OCI-LY7 (cell line): ENCODE measurements at regions not wholly inside any gene's neighbourhood (a gene's known extent, or its start where the extent isn't known, plus 50 kb on each side); places are given as distances from the start of the nearest gene placed in this dataset.

Source experiments
- BruUV-seq: library from RNA; stranded (reverse); fragments of 400-500 nt; replicated peaks from 2 replicates; lab custom pipeline; 2021; lab: Mats Ljungman, UMichigan
- CTCF ChIA-PET: fragments of 300-600 bp; sonication (Branson Sonifier 250); formaldehyde crosslinking; loops from one replicate; lab custom pipeline; 2022; ENCODE audit warnings: antibody characterized with exemption; ENCODE audit not compliant: unreplicated experiment; lab: Charles Lee
- POLR2A ChIA-PET: fragments of 300-600 bp; sonication (Branson Sonifier 250); formaldehyde crosslinking; loops from one replicate; lab custom pipeline; 2022; ENCODE audit warnings: antibody characterized with exemption; lab: Charles Lee
- DNase-seq: peaks from one replicate; pipeline ENCODE4 v3.0.0-alpha.2; 2015; ENCODE audit warnings: low spot score
- H2AFZ ChIP-seq: fragments of 200-600 bp; sonication (generic), shearing (Covaris generic); 2 replicates; pipeline ENCODE4 v1.6.1; 2014; ENCODE audit warnings: mild to moderate bottlenecking, antibody characterized with exemption, low read length, moderate library complexity
- H3K27ac ChIP-seq: fragments of 200-600 bp; sonication (generic); 2 replicates; pipeline ENCODE4 v1.5.1; 2014; ENCODE audit warnings: mixed run types, low read depth, mild to moderate bottlenecking, moderate library complexity, low read length, inconsistent platforms; ENCODE audit not compliant: poor library complexity, severe bottlenecking
- H3K36me3 ChIP-seq: fragments of 200-600 bp; sonication (generic); 2 replicates; pipeline ENCODE4 v1.6.1; 2014; ENCODE audit warnings: mild to moderate bottlenecking, antibody characterized with exemption, low read length, moderate library complexity, mixed read lengths; ENCODE audit not compliant: insufficient read depth
- H3K4me1 ChIP-seq: fragments of 200-600 bp; sonication (generic); 2 replicates; pipeline ENCODE4 v1.5.1; 2014; ENCODE audit warnings: mild to moderate bottlenecking, low read length; ENCODE audit not compliant: insufficient read depth, poor library complexity, severe bottlenecking
- H3K4me2 ChIP-seq: fragments of 200-600 bp; sonication (generic); 2 replicates; pipeline ENCODE4 v1.6.1; 2014; ENCODE audit warnings: mild to moderate bottlenecking, low read length
- H3K4me3 ChIP-seq: fragments of 200-600 bp; sonication (generic); 2 replicates; pipeline ENCODE4 v1.5.1; 2014; ENCODE audit warnings: mild to moderate bottlenecking, low read depth, low read length; ENCODE audit not compliant: poor library complexity, severe bottlenecking
- H3K79me2 ChIP-seq: fragments of 200-600 bp; sonication (generic); 2 replicates; pipeline ENCODE4 v1.6.1; 2016; ENCODE audit warnings: low read depth, mild to moderate bottlenecking, low read length, moderate library complexity, mixed read lengths; ENCODE audit not compliant: insufficient read depth
- H3K9me2 ChIP-seq: fragments of 200-600 bp; sonication (generic); 2 replicates; pipeline ENCODE4 v1.6.1; 2016; ENCODE audit warnings: mild to moderate bottlenecking, low read length, mixed read lengths; ENCODE audit not compliant: insufficient read depth
- H3K9me3 ChIP-seq: fragments of 200-600 bp; sonication (generic); 2 replicates; pipeline ENCODE4 v1.6.1; 2014; ENCODE audit warnings: mild to moderate bottlenecking, mixed run types, low read length, mixed read lengths
- H4K20me1 ChIP-seq: fragments of 200-600 bp; sonication (generic); 2 replicates; pipeline ENCODE4 v1.6.1; 2014; ENCODE audit warnings: mild to moderate bottlenecking, antibody characterized with exemption, low read length, moderate library complexity, mixed read lengths; ENCODE audit not compliant: insufficient read depth
- EZH2phosphoT487 ChIP-seq: fragments of 200-600 bp; sonication (generic); IDR thresholded peaks from 2 replicates; pipeline ENCODE4 v1.6.1; 2018; ENCODE audit warnings: low read depth, borderline replicate concordance, mild to moderate bottlenecking, mixed run types, antibody characterized with exemption, low read length, moderate library complexity, mixed read lengths
- intact Hi-C: fragments of 100-400 bp; cut with micrococcal nuclease; formaldehyde crosslinking; loops from one replicate; pipeline ENCODE4 v1.10.0; 2022; ENCODE audit not compliant: unreplicated experiment
- TF ChIP-seq, protein P1 (sequence below): fragments of 200-600 bp; sonication (generic); conservative IDR thresholded peaks from 2 replicates; pipeline ENCODE4 v1.5.1; 2014; ENCODE audit warnings: mild to moderate bottlenecking, antibody characterized with exemption, low read length, moderate library complexity, mixed read lengths

DNA sequence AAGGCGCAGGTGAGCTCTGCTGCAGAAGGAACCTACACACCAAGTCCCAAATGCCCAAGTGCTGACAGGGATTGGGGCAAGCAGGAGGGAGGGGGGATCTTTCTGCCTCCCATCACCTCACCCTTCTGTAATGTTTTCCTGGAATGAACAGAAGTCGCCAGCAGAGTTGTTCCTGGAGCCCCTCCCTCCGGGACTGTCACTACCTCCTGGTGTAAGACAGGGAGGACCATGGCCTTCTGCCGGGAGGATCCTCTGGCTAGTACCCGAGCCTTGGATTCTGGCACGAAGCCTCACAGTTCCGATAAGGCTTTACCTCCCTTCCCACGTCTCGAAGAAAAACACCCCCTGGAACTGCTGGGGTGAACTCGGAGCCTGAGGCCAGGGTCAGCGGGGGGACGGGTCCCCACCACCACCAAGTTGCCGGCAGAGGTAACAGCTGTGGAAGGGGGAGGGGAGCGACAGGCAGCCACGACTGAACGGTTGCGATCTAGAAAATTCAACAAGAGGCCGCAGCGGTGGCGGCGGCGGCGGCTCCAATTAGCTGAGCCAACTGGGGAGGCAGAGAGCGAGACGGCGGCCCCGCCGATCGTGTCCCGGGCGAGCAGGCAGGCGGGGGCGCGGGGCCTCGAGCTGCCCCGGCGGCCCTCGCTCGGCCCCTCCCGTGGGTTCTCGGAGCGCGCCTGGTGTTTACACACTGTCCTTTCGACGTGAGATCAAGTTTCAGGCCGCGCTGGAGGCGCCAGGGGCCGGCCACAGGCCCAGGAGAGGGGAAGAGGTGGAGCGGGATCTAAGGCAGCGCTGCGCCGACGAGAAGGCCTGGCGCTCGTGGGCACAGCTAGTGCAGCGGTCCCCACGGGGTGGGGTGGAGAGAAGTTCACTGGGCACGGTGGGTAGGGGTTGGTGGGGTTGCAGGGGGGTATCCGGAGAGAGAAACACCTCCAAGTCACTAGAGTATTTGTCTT is 53.7 kb upstream of the BCOR start:
- H3K4me3 ChIP-seq = no peak overlapping the region
- TF ChIP-seq EZH2phosphoT487 = no peak
- TF ChIP-seq, protein P1, sequence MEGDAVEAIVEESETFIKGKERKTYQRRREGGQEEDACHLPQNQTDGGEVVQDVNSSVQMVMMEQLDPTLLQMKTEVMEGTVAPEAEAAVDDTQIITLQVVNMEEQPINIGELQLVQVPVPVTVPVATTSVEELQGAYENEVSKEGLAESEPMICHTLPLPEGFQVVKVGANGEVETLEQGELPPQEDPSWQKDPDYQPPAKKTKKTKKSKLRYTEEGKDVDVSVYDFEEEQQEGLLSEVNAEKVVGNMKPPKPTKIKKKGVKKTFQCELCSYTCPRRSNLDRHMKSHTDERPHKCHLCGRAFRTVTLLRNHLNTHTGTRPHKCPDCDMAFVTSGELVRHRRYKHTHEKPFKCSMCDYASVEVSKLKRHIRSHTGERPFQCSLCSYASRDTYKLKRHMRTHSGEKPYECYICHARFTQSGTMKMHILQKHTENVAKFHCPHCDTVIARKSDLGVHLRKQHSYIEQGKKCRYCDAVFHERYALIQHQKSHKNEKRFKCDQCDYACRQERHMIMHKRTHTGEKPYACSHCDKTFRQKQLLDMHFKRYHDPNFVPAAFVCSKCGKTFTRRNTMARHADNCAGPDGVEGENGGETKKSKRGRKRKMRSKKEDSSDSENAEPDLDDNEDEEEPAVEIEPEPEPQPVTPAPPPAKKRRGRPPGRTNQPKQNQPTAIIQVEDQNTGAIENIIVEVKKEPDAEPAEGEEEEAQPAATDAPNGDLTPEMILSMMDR = no peak
- H3K4me2 ChIP-seq = peak overlapping the region; percentile 97
- peak overlapping the region; percentile 78 for H3K27ac ChIP-seq
- H3K36me3 ChIP-seq = no peaks in the 10 kb centered on the region
- H3K9me3 ChIP-seq = no peaks in the 10 kb centered on the region
- H4K20me1 ChIP-seq = no peaks in the 10 kb centered on the region
- no peaks in the 10 kb centered on the region for H3K9me2 ChIP-seq
- peaks cover 76% of the 10 kb centered on the region for H3K4me1 ChIP-seq
- ChIA-PET CTCF (no interaction called here), POLR2A (interaction anchor here (1.0 to 1.2 kb wide), 2 partner anchors 16 to 55 kb away, joined by 3 to 4 read pairs; no protein-coding TSS in a partner anchor)
- BruUV-seq = no TSS peak
- H2AFZ ChIP-seq = no peak overlapping the region; the same call in 1 of the 2 replicates
- DNase-seq = no peak
- intact Hi-C loops = no loop called here
- H3K79me2 ChIP-seq = no peaks in the 10 kb centered on the region

DNA sequence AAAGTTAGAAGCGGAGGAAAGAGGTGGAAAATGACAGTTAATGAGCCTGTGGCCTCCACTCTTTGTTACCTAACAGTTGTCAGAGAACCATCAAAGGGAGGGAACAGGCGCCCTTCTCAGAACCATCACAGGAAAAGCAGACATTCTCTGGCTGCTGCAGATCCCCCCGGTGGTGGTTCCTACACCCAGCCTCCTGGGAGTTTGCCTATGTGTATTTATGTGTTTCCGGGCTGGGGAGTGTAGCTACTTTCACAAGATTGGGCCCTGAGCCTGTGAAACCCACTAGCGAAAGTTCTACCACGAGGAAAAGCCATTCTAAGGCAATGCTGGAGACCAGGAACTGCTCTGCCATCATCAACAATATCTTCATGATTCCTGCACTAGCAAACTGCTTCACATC is 52.7 kb upstream of the BCOR start:
- Histone ChIP-seq H3K79me2 (no peaks in the 10 kb centered on the region), H3K9me3 (no peaks in the 10 kb centered on the region), H3K36me3 (no peaks in the 10 kb centered on the region), H4K20me1 (no peaks in the 10 kb centered on the region), H3K4me1 (peaks cover 84% of the 10 kb centered on the region), H3K9me2 (no peaks in the 10 kb centered on the region), H3K4me3 (peak overlapping the region; percentile 24), H3K27ac (peak overlapping the region; percentile 78), H2AFZ (peak overlapping the region; percentile 64; the same call in 1 of the 2 replicates), H3K4me2 (peak overlapping the region; percentile 75)
- intact Hi-C loops = no loop called here
- ChIA-PET CTCF (interaction anchor here (1.5 kb wide), 1 partner anchor 18 kb away, joined by 4 read pairs; no protein-coding TSS in a partner anchor), POLR2A (interaction anchor here (0.6 to 1.2 kb wide), 3 partner anchors 17 to 54 kb away, joined by 3 to 4 read pairs (median 3); no protein-coding TSS in a partner anchor)
- no peak for TF ChIP-seq EZH2phosphoT487
- TF ChIP-seq, protein P1 = no peak
- peak; percentile 48 for DNase-seq
- BruUV-seq = no TSS peak
